Heart left ventricle (tissue), 16 donors: ENCODE measurements at regions not wholly inside any gene's neighbourhood (a gene's known extent, or its start where the extent isn't known, plus 50 kb on each side); places are given as distances from the start of the nearest gene placed in this dataset.

Experiments used
- ATAC-seq, 4 donors: fragments of 200-7000 bp; cut with Tn5 transposase; one replicate each; pipeline ENCODE4 v1.9.1; 2020 to 2022; ENCODE audit warnings: moderate library complexity in 4 of 4, mild to moderate bottlenecking in 3 of 4, moderate number of reproducible peaks in 1 of 4
- DNase-seq, 5 donors: peaks; one replicate each; pipeline ENCODE4 v3.0.0-alpha.2; 2020
- H3K27ac ChIP-seq, 12 donors: fragments of 200-600 bp; sonication (generic) in 4 of 12; one replicate each; pipeline versions ENCODE4 v1.5.0 to v1.8.0; 2016 to 2022; ENCODE audit warnings: mild to moderate bottlenecking in 2 of 12
- H3K27me3 ChIP-seq, 9 donors: fragments of 200-600 bp; sonication (generic) in 2 of 9; one replicate each; pipeline versions ENCODE4 v1.5.1 to v1.8.0; 2016 to 2022; ENCODE audit warnings: mild to moderate bottlenecking in 3 of 9
- H3K36me3 ChIP-seq, 9 donors: fragments of 200-600 bp; sonication (generic) in 2 of 9; one replicate each; pipeline versions ENCODE4 v1.5.0 to v1.8.0; 2018 to 2022; ENCODE audit warnings: mild to moderate bottlenecking in 2 of 9
- H3K4me1 ChIP-seq, 12 donors: fragments of 200-600 bp; sonication (generic) in 4 of 12; one replicate each; pipeline versions ENCODE4 v1.5.0 to v1.8.0; 2016 to 2022; ENCODE audit warnings: mild to moderate bottlenecking in 3 of 12
- H3K4me3 ChIP-seq, 12 donors: fragments of 200-600 bp; sonication (generic) in 4 of 12; one replicate each; pipeline versions ENCODE4 v1.5.0 to v1.8.0; 2017 to 2022; ENCODE audit warnings: mild to moderate bottlenecking in 9 of 12, moderate library complexity in 4 of 12
- H3K9me3 ChIP-seq, 12 donors: fragments of 200-600 bp; sonication (generic) in 4 of 12; one replicate each; pipeline versions ENCODE4 v1.5.0 to v1.8.0; 2016 to 2022; ENCODE audit warnings: mild to moderate bottlenecking in 1 of 12
- POLR2A ChIP-seq, 2 donors: fragments of 450-650 bp; IDR thresholded peaks; one replicate each; pipeline ENCODE4 v1.6.1; 2017; ENCODE audit warnings: antibody characterized with exemption in 2 of 2, mild to moderate bottlenecking in 2 of 2, moderate library complexity in 2 of 2
- WGBS, 4 donors: extraction: QIAGEN DNeasy Blood & Tissue Kit in 2 of 4; methylation state at CpG; one replicate each; pipeline versions ENCODE4 v1.1.5 to v1.1.7; 2013 to 2018; 5-methylcytosine and 5-hydroxymethylcytosine counted together
- intact Hi-C, 10 donors: fragments of 100-400 bp; cut with DNase I; formaldehyde crosslinking; loops; one replicate each; pipeline versions ENCODE4 v1.11.1 to v1.14.2; 2022
- TF ChIP-seq, protein P1 (sequence below), 12 donors: fragments of 200-600 bp; sonication (generic) in 4 of 12; IDR thresholded peaks; one replicate each; pipeline versions ENCODE4 v1.5.0 to v1.8.0; 2018 to 2022; ENCODE audit warnings: antibody characterized with exemption in 12 of 12, mild to moderate bottlenecking in 5 of 12
- donor health status: ischemic (EF 13 %, LVEDD 7.1; RV severe dilation, severe dysfunction).
- donor health status: healthy with polysubstance abuse.
- donor health status: DM: no; HTN: yes; CAD: no.
- donor health status: DM: no; HTN: no; CAD: no.
- donor health status: ischemic (EF 25% LVEDD 6.9; RV normal size, moderate dysfunction).
- donor health status: ischemic (EF 25% LVEDD 5.7; RV mildly dilated, moderate dysfunction).
- donor health status: healthy.
- donor health status: DM: yes; HTN: yes; CAD: no.
- donor health status: ischemic (EF 35%, LVEDD 5.7; RV mildly dilated, moderate dysfunction).
- donor health status: nonischemic (EF 11% LVEDD 7.7; RV severe dilation, severe dysfunction).
- donor health status: DM: yes; HTN: yes; CAD: no.
- donor health status: PGD.
- donor health status: ischemic (EF 29% LVEDD 5.4; RV normal size, mild dysfunction).
- donor health status: nonischemic (EF 23%, LVEDD 6.1; RV moderate dilation, normal function).

DNA sequence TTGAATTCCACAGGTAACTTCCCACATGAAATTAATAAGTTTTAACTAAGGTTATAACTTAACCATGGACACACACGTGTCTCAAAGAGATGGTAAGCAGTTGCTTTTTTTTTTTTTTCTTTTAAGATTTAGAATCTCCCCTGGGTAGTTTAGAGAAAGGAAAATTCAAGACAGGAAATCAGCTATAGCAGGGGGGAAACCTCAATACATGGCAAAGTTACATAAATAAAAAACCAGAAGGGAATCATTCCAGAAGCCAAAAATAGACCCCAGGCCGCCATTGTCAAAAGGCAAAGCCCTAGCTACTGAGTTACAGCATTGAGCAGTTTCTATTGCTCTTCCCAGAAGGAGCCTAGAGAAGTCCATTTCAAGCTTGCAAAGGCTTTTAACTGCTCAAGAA lies 91.5 kb upstream of the ZNF236 start:
- H3K27me3 ChIP-seq = peaks cover 0 to 4% (median 0%) of the 10 kb centered on the region in 9 donors
- WGBS, 4 donors = 25 to 38% (median 35%) methylated on average over 2 of the region's 2 CpGs
- no peak for TF ChIP-seq POLR2A (IDR thresholded peaks at IDR 0.05)
- TF ChIP-seq, protein P1, sequence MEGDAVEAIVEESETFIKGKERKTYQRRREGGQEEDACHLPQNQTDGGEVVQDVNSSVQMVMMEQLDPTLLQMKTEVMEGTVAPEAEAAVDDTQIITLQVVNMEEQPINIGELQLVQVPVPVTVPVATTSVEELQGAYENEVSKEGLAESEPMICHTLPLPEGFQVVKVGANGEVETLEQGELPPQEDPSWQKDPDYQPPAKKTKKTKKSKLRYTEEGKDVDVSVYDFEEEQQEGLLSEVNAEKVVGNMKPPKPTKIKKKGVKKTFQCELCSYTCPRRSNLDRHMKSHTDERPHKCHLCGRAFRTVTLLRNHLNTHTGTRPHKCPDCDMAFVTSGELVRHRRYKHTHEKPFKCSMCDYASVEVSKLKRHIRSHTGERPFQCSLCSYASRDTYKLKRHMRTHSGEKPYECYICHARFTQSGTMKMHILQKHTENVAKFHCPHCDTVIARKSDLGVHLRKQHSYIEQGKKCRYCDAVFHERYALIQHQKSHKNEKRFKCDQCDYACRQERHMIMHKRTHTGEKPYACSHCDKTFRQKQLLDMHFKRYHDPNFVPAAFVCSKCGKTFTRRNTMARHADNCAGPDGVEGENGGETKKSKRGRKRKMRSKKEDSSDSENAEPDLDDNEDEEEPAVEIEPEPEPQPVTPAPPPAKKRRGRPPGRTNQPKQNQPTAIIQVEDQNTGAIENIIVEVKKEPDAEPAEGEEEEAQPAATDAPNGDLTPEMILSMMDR (IDR thresholded peaks at IDR 0.05) = no peak
- no peak overlapping the region for H3K4me3 ChIP-seq
- no peak overlapping the region for H3K27ac ChIP-seq
- no peaks in the 10 kb centered on the region for H3K36me3 ChIP-seq
- ATAC-seq = no peak
- H3K4me1 ChIP-seq = no peaks in the 10 kb centered on the region
- intact Hi-C loops = no loop called here
- H3K9me3 ChIP-seq = peaks cover 0 to 18% (median 0%) of the 10 kb centered on the region in 12 donors
- no peak for DNase-seq

DNA sequence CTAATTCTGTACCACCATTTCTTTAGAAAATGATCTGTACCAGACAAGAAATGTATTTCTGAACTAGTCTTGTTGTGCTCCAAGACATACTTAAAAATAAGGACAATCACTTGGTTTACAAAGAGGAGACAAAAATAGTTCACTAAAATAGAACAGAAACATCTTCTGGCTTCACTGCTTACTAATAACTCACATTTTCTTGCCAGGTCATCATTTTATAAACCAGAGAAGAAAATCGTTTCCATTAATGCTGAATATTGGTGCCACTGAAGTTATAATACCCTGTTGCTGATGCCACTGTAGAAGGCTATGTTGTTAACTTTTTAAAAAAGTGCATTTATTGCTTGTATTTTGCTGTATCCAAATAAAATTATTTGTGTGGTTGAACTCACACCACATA lies 94.8 kb upstream of the ZNF236 start:
- WGBS, 4 donors = 52 to 69% (median 58%) methylated on average over 1 of the region's 1 CpG
- no peak overlapping the region for H3K4me3 ChIP-seq
- no peak for ATAC-seq

DNA sequence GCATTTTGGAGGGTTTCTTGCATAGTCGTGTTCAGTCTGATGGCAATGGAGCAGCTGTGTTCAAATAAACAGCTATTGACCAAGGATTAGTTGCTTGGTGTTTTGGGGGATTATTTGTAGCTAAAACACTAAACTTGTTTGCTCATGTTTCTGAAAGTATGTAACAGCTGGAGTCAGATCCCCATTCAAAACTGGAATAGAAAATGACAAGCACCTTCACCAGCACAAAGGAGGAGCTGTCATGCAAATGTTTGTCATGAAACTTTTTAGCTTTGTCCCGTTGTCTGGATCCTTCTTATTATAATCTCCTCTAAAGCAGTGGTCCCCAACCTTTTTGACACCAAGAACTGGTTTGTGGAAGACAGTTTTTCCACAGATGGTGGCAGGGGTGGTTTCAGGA lies 96.9 kb upstream of the ZNF236 start:
- Histone ChIP-seq H3K27me3 (no peaks in the 10 kb centered on the region), H3K36me3 (no peaks in the 10 kb centered on the region), H3K27ac (no peak overlapping the region), H3K9me3 (peaks cover 0 to 18% (median 0%) of the 10 kb centered on the region in 12 donors), H3K4me1 (peaks cover 0 to 3% (median 0%) of the 10 kb centered on the region in 12 donors), H3K4me3 (no peak overlapping the region)
- WGBS, 4 donors = 53 to 71% (median 68%) methylated on average over 2 of the region's 2 CpGs
- intact Hi-C loops = no loop called here
- DNase-seq (no peak), ATAC-seq (no peak)
- TF ChIP-seq POLR2A (IDR thresholded peaks at IDR 0.05) = no peak
- TF ChIP-seq, protein P1 (IDR thresholded peaks at IDR 0.05) = no peak

More for the DNA sequence above, 94.8 kb upstream of the ZNF236 start:
- peaks cover 0 to 18% (median 0%) of the 10 kb centered on the region in 12 donors for H3K9me3 ChIP-seq
- intact Hi-C loops = no loop called here
- H3K27me3 ChIP-seq = no peaks in the 10 kb centered on the region
- DNase-seq = no peak
- TF ChIP-seq POLR2A (IDR thresholded peaks at IDR 0.05) = no peak
- TF ChIP-seq, protein P1 (IDR thresholded peaks at IDR 0.05) = no peak
- H3K36me3 ChIP-seq = no peaks in the 10 kb centered on the region
- H3K27ac ChIP-seq = no peak overlapping the region
- no peaks in the 10 kb centered on the region for H3K4me1 ChIP-seq

DNA sequence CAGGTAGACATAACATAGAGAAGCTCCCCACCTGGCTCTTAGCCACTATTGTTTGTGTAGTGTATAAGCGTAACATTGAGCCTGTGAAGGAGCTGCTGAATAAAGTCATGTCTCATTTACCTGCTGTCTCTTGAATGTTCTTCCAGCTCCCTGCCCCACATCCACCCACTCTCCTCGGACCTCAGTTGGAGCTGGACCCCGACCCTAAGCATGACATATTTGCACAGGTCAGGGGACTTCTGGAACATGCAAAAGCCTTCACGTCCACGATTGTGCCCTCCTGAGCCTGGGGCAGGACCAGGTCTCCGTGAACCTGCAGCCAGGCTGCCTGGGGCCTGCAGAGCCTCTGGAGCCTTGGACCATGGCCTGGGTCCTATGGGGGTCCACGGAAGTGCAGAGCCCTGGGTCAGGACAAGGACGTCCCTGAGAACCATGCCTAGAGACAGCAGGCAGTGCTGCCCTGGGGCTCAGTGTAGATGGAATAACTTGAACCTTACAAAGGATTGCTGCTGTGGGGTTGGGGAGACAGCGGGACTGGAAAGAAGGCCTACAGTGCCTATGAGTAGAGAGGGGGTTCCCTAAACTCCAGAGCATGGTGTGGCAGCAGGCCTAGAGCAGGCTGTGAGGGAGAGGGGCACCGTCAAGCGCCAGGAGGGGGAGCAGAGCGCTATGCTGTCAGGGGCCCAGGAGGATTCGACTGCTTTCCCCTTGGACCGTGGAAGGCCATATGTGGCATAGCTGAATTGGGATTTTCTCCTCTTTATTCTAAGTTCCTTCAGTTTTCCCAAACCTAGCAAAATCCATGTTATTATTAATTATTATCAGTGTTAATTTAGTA lies 99.9 kb upstream of the ZNF236 start:
- no peaks in the 10 kb centered on the region for H3K27me3 ChIP-seq
- H3K9me3 ChIP-seq = peaks cover 0 to 3% (median 0%) of the 10 kb centered on the region in 12 donors
- no peak overlapping the region for H3K27ac ChIP-seq
- 85 to 93% (median 87%) methylated on average over 14 of the region's 14 CpGs for WGBS, 4 donors
- DNase-seq (no peak), ATAC-seq (no peak)
- H3K4me3 ChIP-seq = no peak overlapping the region
- TF ChIP-seq, protein P1 (IDR thresholded peaks at IDR 0.05) = no peak
- no peak for TF ChIP-seq POLR2A (IDR thresholded peaks at IDR 0.05)
- no peaks in the 10 kb centered on the region for H3K36me3 ChIP-seq
- peaks cover 0 to 6% (median 0%) of the 10 kb centered on the region in 12 donors for H3K4me1 ChIP-seq
- intact Hi-C loops = no loop called here
